ENCODE measurements at regions not wholly inside any gene's neighbourhood (a gene's known extent, or its start where the extent isn't known, plus 50 kb on each side); places are given as distances from the start of the nearest gene placed in this dataset.

GRCh38 chr16:17023606-17024005 lies 447.2 kb downstream of the XYLT1 start:
- TF ChIP-seq CTCF (IDR thresholded peaks at IDR 0.05) (no peak), POLR2A (IDR thresholded peaks at IDR 0.05) (no peak)

Data from esophagus squamous epithelium (tissue), 4 donors.